G401 (cell line): ENCODE measurements at regions not wholly inside any gene's neighbourhood (a gene's known extent, or its start where the extent isn't known, plus 50 kb on each side); places are given as distances from the start of the nearest gene placed in this dataset.
"Not testable (repeated sequence)": the region's sequence is repeated elsewhere in the genome, so short reads cannot be mapped to it uniquely, and the experiment has no call there.

Source experiments
- DNase-seq: peaks from one replicate; pipeline ENCODE4 v3.0.0-alpha.2; 2015; ENCODE audit warnings: low spot score
- in situ Hi-C: cut with HindIII; loops from 2 replicates; pipeline ENCODE4 v1.10.0; 2016; ENCODE audit warnings: low sequenced_read_pairs, mixed read lengths

- in situ Hi-C loops, result no loop called here
- no peak for DNase-seq
Measured at GRCh38 chr17:54277868-54278267, 455.1 kb downstream of the KIF2B start.

GRCh38 chr17:54280741-54281140, 458.0 kb downstream of the KIF2B start:
- in situ Hi-C loops, result no loop called here
- DNase-seq, result no peak

- DNase-seq, result no peak
- in situ Hi-C loops, result no loop called here
Measured at GRCh38 chr17:54282886-54283285, 460.2 kb downstream of the KIF2B start.

GRCh38 chr17:54307351-54307750, 484.6 kb downstream of the KIF2B start:
- in situ Hi-C loops, result no loop called here
- no peak for DNase-seq

- DNase-seq, result no peak
- in situ Hi-C loops, result no loop called here
Measured at GRCh38 chr17:54324813-54325212, 502.1 kb downstream of the KIF2B start.

GRCh38 chr17:54339731-54340130, 517.0 kb downstream of the KIF2B start:
- in situ Hi-C loops, result no loop called here

GRCh38 chr17:54347495-54347894, 524.8 kb downstream of the KIF2B start:
- no peak for DNase-seq
- in situ Hi-C loops, result no loop called here

More at GRCh38 chr17:54339731-54340130, 517.0 kb downstream of the KIF2B start:
- DNase-seq, result no peak

GRCh38 chr17:54348234-54348633, 525.5 kb downstream of the KIF2B start:
- in situ Hi-C loops, result no loop called here
- no peak for DNase-seq

- in situ Hi-C loops, result no loop called here
- DNase-seq, result no peak
Measured at GRCh38 chr17:54353789-54354525, 531.2 kb downstream of the KIF2B start.

- in situ Hi-C loops, DNase-seq: not testable (repeated sequence)
Measured at GRCh38 chr17:54361073-54361472, 538.3 kb downstream of the KIF2B start.

GRCh38 chr17:54368906-54369305, 531.7 kb upstream of the TOM1L1 start:
- in situ Hi-C loops, result no loop called here
- DNase-seq, result no peak

- in situ Hi-C loops, result no loop called here
- DNase-seq, result no peak
Measured at GRCh38 chr17:54372069-54372749, 528.4 kb upstream of the TOM1L1 start.

- no peak for DNase-seq
- in situ Hi-C loops, result no loop called here
Measured at GRCh38 chr17:54373970-54374369, 526.7 kb upstream of the TOM1L1 start.

- DNase-seq, in situ Hi-C loops: not testable (repeated sequence)
Measured at GRCh38 chr17:54376409-54376808, 524.2 kb upstream of the TOM1L1 start.

GRCh38 chr17:54381482-54381881, 519.2 kb upstream of the TOM1L1 start:
- no peak for DNase-seq
- in situ Hi-C loops, result no loop called here

GRCh38 chr17:54404259-54404658, 496.4 kb upstream of the TOM1L1 start:
- DNase-seq, result no peak
- in situ Hi-C loops, result no loop called here

GRCh38 chr17:54405826-54406225, 494.8 kb upstream of the TOM1L1 start:
- DNase-seq, result no peak
- in situ Hi-C loops, result no loop called here

GRCh38 chr17:54408731-54409130, 491.9 kb upstream of the TOM1L1 start:
- in situ Hi-C loops, result no loop called here
- DNase-seq, result no peak

- in situ Hi-C loops, result no loop called here
- no peak for DNase-seq
Measured at GRCh38 chr17:54418467-54418866, 482.2 kb upstream of the TOM1L1 start.

GRCh38 chr17:54425671-54426070, 475.0 kb upstream of the TOM1L1 start:
- no peak for DNase-seq
- in situ Hi-C loops, result no loop called here
